Liver (tissue), 8 donors: ENCODE measurements at regions not wholly inside any gene's neighbourhood (a gene's known extent, or its start where the extent isn't known, plus 50 kb on each side); places are given as distances from the start of the nearest gene placed in this dataset.
"Not testable (repeated sequence)": the region's sequence is repeated elsewhere in the genome, so short reads cannot be mapped to it uniquely, and the experiment has no call there.

Experiments
- DNase-seq: peaks from one replicate; pipeline ENCODE4 v3.0.0-alpha.2; 2017; ENCODE audit warnings: low spot score
- H3K27ac ChIP-seq, 2 donors: one replicate each; pipeline ENCODE4 v1.7.0; 2013; ENCODE audit warnings: inconsistent platforms in 2 of 2, low read length in 2 of 2, control low read depth in 1 of 2, low read depth in 1 of 2, mild to moderate bottlenecking in 1 of 2
- H3K27me3 ChIP-seq, 4 donors: one replicate each; pipeline versions ENCODE4 v1.6.1 to v1.7.0; 2013; ENCODE audit warnings: low read length in 3 of 4, inconsistent platforms in 1 of 4, mild to moderate bottlenecking in 1 of 4, moderate library complexity in 1 of 4; ENCODE audit not compliant: control insufficient read depth in 4 of 4, insufficient read depth in 4 of 4
- H3K36me3 ChIP-seq, 4 donors: one replicate each; pipeline versions ENCODE4 v1.6.1 to v1.7.0; 2013; ENCODE audit warnings: low read length in 3 of 4, mild to moderate bottlenecking in 3 of 4, low read depth in 1 of 4, moderate library complexity in 1 of 4; ENCODE audit not compliant: control insufficient read depth in 4 of 4, insufficient read depth in 3 of 4
- H3K4me1 ChIP-seq, 4 donors: one replicate each; pipeline versions ENCODE4 v1.6.1 to v1.7.0; 2013; ENCODE audit warnings: low read length in 3 of 4, mild to moderate bottlenecking in 3 of 4, moderate library complexity in 1 of 4; ENCODE audit not compliant: control insufficient read depth in 4 of 4, insufficient read depth in 4 of 4
- H3K4me3 ChIP-seq, 3 donors: one replicate each; pipeline versions ENCODE4 v1.6.1 to v1.7.0; 2013; ENCODE audit warnings: low read length in 3 of 3, control low read depth in 1 of 3, low read depth in 1 of 3, mild to moderate bottlenecking in 1 of 3
- H3K9ac ChIP-seq, 2 donors: one replicate each; pipeline ENCODE4 v1.7.0; 2013; ENCODE audit warnings: low read length in 2 of 2, mild to moderate bottlenecking in 2 of 2, moderate library complexity in 2 of 2, control low read depth in 1 of 2, low read depth in 1 of 2
- H3K9me3 ChIP-seq, 4 donors: one replicate each; pipeline versions ENCODE4 v1.6.1 to v1.7.0; 2013; ENCODE audit warnings: low read length in 3 of 4; ENCODE audit not compliant: control insufficient read depth in 4 of 4
- ATF3 ChIP-seq: IDR thresholded peaks from 2 replicates; pipeline ENCODE4 v1.6.1; 2016; ENCODE audit warnings: antibody characterized with exemption
- CTCF ChIP-seq: fragments of 150-350 bp; IDR thresholded peaks from 2 replicates; pipeline ENCODE4 v1.5.1; 2017; ENCODE audit warnings: improper control_type of control experiment, low read depth, low read length; ENCODE audit not compliant: missing input control
- EGR1 ChIP-seq, 2 donors: IDR thresholded peaks; 2 replicates each; pipeline ENCODE4 v1.6.1; 2016 to 2018; ENCODE audit warnings: antibody characterized with exemption in 2 of 2, low read depth in 2 of 2
- FOXA1 ChIP-seq: IDR thresholded peaks from 2 replicates; pipeline ENCODE4 v1.6.1; 2016; ENCODE audit warnings: antibody characterized with exemption
- FOXA2 ChIP-seq: IDR thresholded peaks from 2 replicates; pipeline ENCODE4 v1.6.1; 2016; ENCODE audit warnings: antibody characterized with exemption
- GABPA ChIP-seq, 2 donors: IDR thresholded peaks in 1 of 2; conservative IDR thresholded peaks in 1 of 2; 2 replicates each; pipeline ENCODE4 v1.6.1; 2016; ENCODE audit warnings: antibody characterized with exemption in 2 of 2, mild to moderate bottlenecking in 1 of 2, moderate library complexity in 1 of 2
- HNF4A ChIP-seq, 2 donors: conservative IDR thresholded peaks; 2 replicates each; pipeline ENCODE4 v1.6.1; 2016; ENCODE audit warnings: antibody characterized with exemption in 2 of 2, mild to moderate bottlenecking in 2 of 2
- JUND ChIP-seq, 2 donors: IDR thresholded peaks; 2 replicates each; pipeline ENCODE4 v1.6.1; 2016; ENCODE audit warnings: antibody characterized with exemption in 2 of 2
- MAX ChIP-seq: IDR thresholded peaks from 2 replicates; pipeline ENCODE4 v1.6.1; 2016; ENCODE audit warnings: antibody characterized with exemption
- NR2F2 ChIP-seq: IDR thresholded peaks from 2 replicates; pipeline ENCODE4 v1.6.1; 2016; ENCODE audit warnings: antibody characterized with exemption
- RAD21 ChIP-seq, 2 donors: IDR thresholded peaks; 2 replicates each; pipeline ENCODE4 v1.6.1; 2016; ENCODE audit warnings: antibody characterized with exemption in 2 of 2, mild to moderate bottlenecking in 2 of 2
- REST ChIP-seq: IDR thresholded peaks from 2 replicates; pipeline ENCODE4 v1.6.1; 2016; ENCODE audit warnings: antibody characterized with exemption, mild to moderate bottlenecking
- TAF1 ChIP-seq: conservative IDR thresholded peaks from 2 replicates; pipeline ENCODE4 v1.6.1; 2016; ENCODE audit warnings: antibody characterized with exemption, mild to moderate bottlenecking
- WGBS: extraction: QIAGEN DNeasy Blood & Tissue Kit; methylation state at CpG from one replicate; pipeline ENCODE4 v1.1.7; 2013; 5-methylcytosine and 5-hydroxymethylcytosine counted together
- donor health status: healthy.
- donor health status: healthy.
- donor health status: healthy.
- donor health status: healthy.
- donor health status: healthy.

GRCh38 chr10:83518779-83519178 is 620.5 kb upstream of the GHITM start:
- no peak for TF ChIP-seq REST
- no peak for TF ChIP-seq MAX
- no peak for TF ChIP-seq NR2F2
- no peak for TF ChIP-seq TAF1
- no peak for TF ChIP-seq CTCF
- no peak for TF ChIP-seq RAD21 (IDR thresholded peaks at IDR 0.05)
- no peak for TF ChIP-seq ATF3
- TF ChIP-seq FOXA2, result no peak
- no peak for TF ChIP-seq JUND (IDR thresholded peaks at IDR 0.05)
- TF ChIP-seq GABPA (IDR thresholded peaks at IDR 0.05 in 1 of 2, conservative IDR thresholded peaks at IDR 0.05 in 1 of 2), result no peak
- TF ChIP-seq FOXA1, result no peak
- TF ChIP-seq EGR1 (IDR thresholded peaks at IDR 0.05; ENCODE audit: low read depth in 2 of 2), result no peak
- Histone ChIP-seq H3K36me3 (no peaks in the 10 kb centered on the region), H3K9ac (no peak overlapping the region), H3K27ac (no peak overlapping the region), H3K4me3 (no peak overlapping the region), H3K4me1 (no peaks in the 10 kb centered on the region), H3K27me3 (no peaks in the 10 kb centered on the region), H3K9me3 (no peaks in the 10 kb centered on the region)
- 65% methylated on average over 4 of the region's 4 CpGs for WGBS
- DNase-seq, result no peak

- H3K9ac ChIP-seq, DNase-seq, H3K36me3 ChIP-seq, H3K27me3 ChIP-seq, H3K9me3 ChIP-seq, H3K4me1 ChIP-seq, H3K27ac ChIP-seq, H3K4me3 ChIP-seq: not testable (repeated sequence)
- WGBS, result 93% methylated on average over 11 of the region's 11 CpGs
These were observed 618.9 kb upstream of the GHITM start for GRCh38 chr10:83520386-83520785.

- Histone ChIP-seq H3K4me1 (no peaks in the 10 kb centered on the region), H3K9ac (no peak overlapping the region), H3K9me3 (peaks cover 0 to 6% (median 1%) of the 10 kb centered on the region in 4 donors), H3K36me3 (no peaks in the 10 kb centered on the region), H3K27me3 (no peaks in the 10 kb centered on the region), H3K27ac (no peak overlapping the region), H3K4me3 (no peak overlapping the region)
- no peak for DNase-seq
- TF ChIP-seq FOXA1 (no peak), NR2F2 (no peak), REST (no peak), TAF1 (no peak), CTCF (no peak), HNF4A (conservative IDR thresholded peaks at IDR 0.05) (no peak), MAX (no peak)
These were observed 616.9 kb upstream of the GHITM start for GRCh38 chr10:83522456-83522855.
